Muscle layer of duodenum (tissue), 2 donors: ENCODE measurements at regions not wholly inside any gene's neighbourhood (a gene's known extent, or its start where the extent isn't known, plus 50 kb on each side); places are given as distances from the start of the nearest gene placed in this dataset.
"Not testable (repeated sequence)": the region's sequence is repeated elsewhere in the genome, so short reads cannot be mapped to it uniquely, and the experiment has no call there.

ENCODE experiments used
- H3K27ac ChIP-seq: one replicate; pipeline ENCODE4 v1.7.0; 2013; ENCODE audit warnings: mild to moderate bottlenecking, low read length
- H3K27me3 ChIP-seq: one replicate; pipeline ENCODE4 v1.7.0; 2013; ENCODE audit warnings: low read depth, mild to moderate bottlenecking, control low read depth, low read length
- H3K36me3 ChIP-seq, 2 donors: one replicate each; pipeline ENCODE4 v1.7.0; 2013; ENCODE audit warnings: low read length in 2 of 2, control low read depth in 1 of 2, mild to moderate bottlenecking in 1 of 2; ENCODE audit not compliant: insufficient read depth in 2 of 2, control insufficient read depth in 1 of 2
- H3K4me1 ChIP-seq, 2 donors: one replicate each; pipeline ENCODE4 v1.7.0; 2013; ENCODE audit warnings: low read length in 2 of 2, mild to moderate bottlenecking in 2 of 2, control low read depth in 1 of 2, moderate library complexity in 1 of 2; ENCODE audit not compliant: insufficient read depth in 2 of 2, control insufficient read depth in 1 of 2
- H3K4me3 ChIP-seq, 2 donors: one replicate each; pipeline ENCODE4 v1.7.0; 2013; ENCODE audit warnings: low read length in 2 of 2, low read depth in 1 of 2, mild to moderate bottlenecking in 1 of 2
- H3K9me3 ChIP-seq, 2 donors: one replicate each; pipeline ENCODE4 v1.7.0; 2013; ENCODE audit warnings: low read length in 2 of 2, control low read depth in 1 of 2, mild to moderate bottlenecking in 1 of 2; ENCODE audit not compliant: control insufficient read depth in 1 of 2
- donor health status: healthy.

DNA sequence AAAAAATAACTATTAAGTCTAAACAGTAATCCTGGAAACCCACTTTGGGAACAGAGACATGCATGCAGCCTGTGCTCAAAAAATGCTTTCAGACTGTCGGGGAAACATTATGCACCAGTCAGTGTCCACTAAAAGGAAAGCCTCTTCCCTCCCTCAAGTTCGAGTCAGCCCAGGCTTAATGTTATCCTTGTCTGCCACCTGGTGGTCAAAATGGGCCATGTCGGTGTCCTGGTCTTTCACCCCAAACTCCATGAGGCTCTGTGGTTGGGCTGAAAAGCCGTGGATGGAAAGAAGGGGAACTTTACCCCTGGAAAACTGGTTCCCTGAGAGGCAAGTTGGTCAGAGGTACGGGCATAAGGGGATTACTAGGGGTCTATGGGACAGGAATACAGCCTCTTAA lies 88.4 kb upstream of the ZNF492 start:
- Histone ChIP-seq H3K9me3 (peaks cover 4 to 19% of the 10 kb centered on the region in 2 donors), H3K27me3 (no peaks in the 10 kb centered on the region), H3K4me1 (no peaks in the 10 kb centered on the region), H3K27ac (no peak overlapping the region), H3K4me3 (no peak overlapping the region), H3K36me3 (no peaks in the 10 kb centered on the region)

DNA sequence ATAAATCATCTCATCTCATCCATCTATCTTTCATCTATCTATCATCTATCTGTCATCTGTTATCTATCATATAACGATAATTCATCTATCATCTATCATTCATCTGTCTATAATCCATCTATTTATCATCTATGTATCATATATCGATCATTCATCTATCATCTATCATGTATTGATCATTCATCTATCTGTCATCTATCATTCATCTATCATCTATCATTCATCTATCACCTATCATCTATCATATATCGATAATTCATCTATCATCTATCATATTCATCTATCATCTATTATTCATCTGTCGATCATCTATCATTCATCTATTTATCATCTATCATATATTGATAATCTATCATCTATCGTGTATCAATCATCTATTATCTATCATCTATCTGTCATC lies 100.4 kb upstream of the ZNF492 start:
- Histone ChIP-seq H3K27ac (no peak overlapping the region), H3K4me3 (no peak overlapping the region), H3K27me3 (no peaks in the 10 kb centered on the region), H3K9me3 (no peaks in the 10 kb centered on the region), H3K4me1 (peaks cover 0 to 3% of the 10 kb centered on the region in 2 donors), H3K36me3 (no peaks in the 10 kb centered on the region)

DNA sequence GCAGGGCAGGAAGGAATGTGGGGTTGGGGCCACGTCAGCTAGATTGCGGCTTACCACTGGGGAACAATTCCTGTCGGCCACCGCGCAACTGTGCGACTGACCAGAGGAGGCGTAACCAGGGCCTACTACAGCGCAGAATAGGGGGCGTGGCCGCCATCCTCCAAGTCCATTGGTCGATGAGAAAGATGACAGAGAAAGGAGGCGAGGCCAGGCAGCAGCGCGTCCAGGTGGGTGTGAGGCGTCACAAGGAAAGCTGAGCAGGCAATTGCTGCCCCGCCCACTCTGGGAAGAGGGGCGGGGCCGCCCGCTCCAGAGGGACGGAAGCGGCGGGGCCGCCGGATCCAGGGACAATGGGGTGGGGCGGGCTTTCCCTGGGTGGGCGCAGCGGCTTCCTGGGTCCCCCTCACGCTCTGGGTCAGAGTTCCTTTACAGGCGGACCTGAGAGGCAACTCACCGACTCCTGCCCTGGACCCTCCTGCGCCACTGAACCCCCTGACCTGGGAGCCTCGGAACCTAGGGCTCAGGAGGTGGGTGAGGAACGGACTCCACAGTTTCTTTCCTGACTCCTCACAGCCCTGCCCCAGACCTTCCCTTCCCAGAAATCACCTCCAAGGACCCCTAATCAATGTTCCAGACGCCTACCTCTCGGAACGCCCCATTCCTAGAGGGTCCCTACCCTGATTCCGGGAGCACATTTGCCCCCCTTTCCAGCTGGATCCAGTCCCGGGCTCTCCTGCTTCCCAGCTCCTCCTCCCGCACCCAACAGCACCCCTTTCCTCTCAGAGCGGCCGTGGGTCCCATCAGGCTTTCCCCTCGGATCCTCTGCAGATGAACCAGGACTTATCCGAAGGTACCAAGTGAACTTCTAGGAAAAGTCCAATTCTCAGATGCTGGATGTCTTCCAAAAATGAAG lies 101.5 kb upstream of the ZNF492 start:
- Histone ChIP-seq H3K4me3 (peak overlapping the region; percentile 30 to 62), H3K4me1 (peaks cover 0 to 5% of the 10 kb centered on the region in 2 donors), H3K27ac (no peak overlapping the region), H3K36me3 (no peaks in the 10 kb centered on the region), H3K27me3 (no peaks in the 10 kb centered on the region), H3K9me3 (no peaks in the 10 kb centered on the region)

DNA sequence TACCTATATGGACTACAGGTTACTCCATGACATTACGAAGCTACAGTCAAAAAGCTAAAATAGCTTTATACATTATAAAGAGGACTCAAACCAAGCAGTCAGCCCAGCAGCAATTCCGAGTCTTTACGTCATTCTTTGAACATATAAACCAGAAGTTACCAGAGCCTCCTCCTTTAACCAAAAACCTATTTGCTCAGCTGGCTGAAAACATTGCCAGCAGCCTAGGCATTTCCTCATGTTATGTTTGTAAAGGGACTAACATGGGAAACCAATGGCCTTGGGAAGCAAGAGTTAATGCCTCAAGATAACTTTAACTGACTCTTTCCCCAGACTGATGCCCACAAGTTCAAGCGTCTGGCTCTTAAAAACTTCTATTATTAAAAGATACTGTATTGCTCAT lies 104.1 kb upstream of the ZNF492 start:
- Histone ChIP-seq H3K27ac (no peak overlapping the region), H3K4me3 (no peak overlapping the region), H3K4me1 (peaks cover 0 to 6% of the 10 kb centered on the region in 2 donors), H3K27me3 (no peaks in the 10 kb centered on the region), H3K36me3 (no peaks in the 10 kb centered on the region), H3K9me3 (no peaks in the 10 kb centered on the region)

DNA sequence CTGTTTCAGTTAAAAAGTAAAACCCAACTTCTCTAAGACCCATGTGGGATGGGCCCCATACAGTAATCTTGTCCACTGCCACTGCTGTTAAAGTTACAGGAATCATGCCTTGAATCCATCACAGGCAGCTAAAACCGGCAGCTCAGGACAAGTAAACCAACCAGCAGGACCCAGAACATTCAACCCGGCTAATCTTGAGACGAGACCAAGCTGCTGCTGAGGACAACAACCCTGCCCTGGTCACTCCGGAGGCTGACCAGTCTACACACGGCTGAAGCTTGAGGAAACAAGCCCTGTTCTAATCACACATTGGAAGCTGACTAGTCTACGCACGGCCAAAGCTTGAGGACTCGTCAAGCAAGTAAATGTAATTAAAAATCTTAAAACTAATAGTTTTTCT lies 105.2 kb upstream of the ZNF492 start:
- Histone ChIP-seq H3K9me3 (no peaks in the 10 kb centered on the region), H3K27me3 (no peaks in the 10 kb centered on the region), H3K4me1 (peaks cover 0 to 6% of the 10 kb centered on the region in 2 donors), H3K27ac (no peak overlapping the region), H3K4me3 (no peak overlapping the region), H3K36me3 (no peaks in the 10 kb centered on the region)

DNA sequence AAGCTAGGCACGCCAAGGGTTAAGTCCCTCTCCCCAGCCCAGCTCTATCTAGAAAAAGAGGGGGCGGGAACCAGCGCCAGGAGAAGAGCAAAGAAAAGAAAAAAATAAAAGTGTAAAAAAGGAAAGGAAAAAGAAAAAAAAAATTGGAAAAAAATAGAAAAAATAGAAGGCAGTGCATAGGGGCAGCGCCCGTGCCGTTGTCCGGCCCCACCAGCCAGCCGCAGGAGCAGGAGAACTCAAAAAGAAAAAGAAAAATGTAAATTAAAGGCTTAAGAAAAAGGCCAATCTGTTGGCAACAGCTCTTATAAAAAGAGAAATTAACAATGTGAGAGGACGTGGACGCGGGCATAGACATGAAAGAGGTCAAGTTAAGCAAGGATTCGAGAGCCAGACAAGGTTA lies 105.4 kb upstream of the ZNF98 start:
- peak overlapping the region in 1 of 2 donors; percentile 19 for H3K4me3 ChIP-seq
- H3K27me3 ChIP-seq: no peaks in the 10 kb centered on the region
- H3K9me3 ChIP-seq: no peaks in the 10 kb centered on the region
- no peak overlapping the region for H3K27ac ChIP-seq
- H3K4me1 ChIP-seq: peaks cover 0 to 6% of the 10 kb centered on the region in 2 donors
- H3K36me3 ChIP-seq: no peaks in the 10 kb centered on the region

DNA sequence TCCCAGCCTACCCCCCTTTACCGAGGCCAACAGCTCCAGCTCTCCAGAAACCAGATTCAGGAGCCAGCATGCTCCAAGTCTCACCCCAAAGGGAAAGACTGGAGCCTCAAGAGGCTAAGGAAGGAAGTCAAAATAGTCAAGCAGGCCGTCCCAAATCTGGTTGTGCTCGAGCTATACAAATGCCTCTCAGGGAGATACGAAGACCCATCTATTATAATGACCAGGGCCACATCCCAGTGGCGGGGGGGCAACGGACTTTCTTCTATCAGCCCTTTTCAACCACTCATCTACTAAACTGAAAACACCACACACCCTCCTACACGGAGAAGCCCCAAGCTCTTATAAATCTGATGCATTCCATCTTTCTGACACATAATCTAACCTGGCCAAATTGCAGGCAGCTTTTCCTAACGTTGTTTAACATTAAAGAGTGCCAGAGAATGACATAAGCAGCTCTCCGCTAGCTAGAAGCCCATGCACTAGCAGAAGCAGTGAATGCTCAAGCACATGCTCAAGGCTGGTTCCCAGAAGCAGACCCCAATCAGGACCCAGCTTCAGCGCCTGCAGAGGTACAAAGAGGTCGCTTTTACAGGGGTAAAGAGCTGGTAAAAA lies 104.6 kb upstream of the ZNF98 start:
- Histone ChIP-seq H3K4me3 (peak overlapping the region in 1 of 2 donors; percentile 19), H3K36me3 (no peaks in the 10 kb centered on the region), H3K9me3 (no peaks in the 10 kb centered on the region), H3K27me3 (no peaks in the 10 kb centered on the region), H3K27ac (no peak overlapping the region), H3K4me1 (peaks cover 0 to 3% of the 10 kb centered on the region in 2 donors)

DNA sequence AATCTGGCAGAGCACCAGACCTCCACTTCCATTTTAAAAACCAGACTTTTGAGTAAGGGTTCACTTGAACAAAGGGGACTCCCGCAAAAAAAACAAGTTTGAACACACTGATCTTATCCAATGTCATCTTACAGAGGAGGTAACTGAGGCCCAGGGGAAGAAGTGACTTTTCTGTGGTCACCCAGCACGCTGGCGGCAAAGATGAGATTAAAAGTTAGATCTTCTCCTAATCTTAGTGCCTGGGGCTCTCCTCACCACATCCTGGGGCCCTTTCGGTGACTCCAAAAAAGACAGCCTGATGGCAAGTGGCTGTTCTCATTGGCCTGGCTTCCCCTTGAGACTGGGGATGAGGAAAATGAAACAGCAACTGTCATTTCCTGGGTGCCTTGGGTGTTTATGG lies 101.8 kb upstream of the ZNF98 start:
- H3K36me3 ChIP-seq: no peaks in the 10 kb centered on the region
- H3K27me3 ChIP-seq: no peaks in the 10 kb centered on the region
- no peak overlapping the region for H3K4me3 ChIP-seq
- peaks cover 0 to 2% of the 10 kb centered on the region in 2 donors for H3K9me3 ChIP-seq
- H3K4me1 ChIP-seq: peaks cover 0 to 3% of the 10 kb centered on the region in 2 donors
- H3K27ac ChIP-seq: no peak overlapping the region

DNA sequence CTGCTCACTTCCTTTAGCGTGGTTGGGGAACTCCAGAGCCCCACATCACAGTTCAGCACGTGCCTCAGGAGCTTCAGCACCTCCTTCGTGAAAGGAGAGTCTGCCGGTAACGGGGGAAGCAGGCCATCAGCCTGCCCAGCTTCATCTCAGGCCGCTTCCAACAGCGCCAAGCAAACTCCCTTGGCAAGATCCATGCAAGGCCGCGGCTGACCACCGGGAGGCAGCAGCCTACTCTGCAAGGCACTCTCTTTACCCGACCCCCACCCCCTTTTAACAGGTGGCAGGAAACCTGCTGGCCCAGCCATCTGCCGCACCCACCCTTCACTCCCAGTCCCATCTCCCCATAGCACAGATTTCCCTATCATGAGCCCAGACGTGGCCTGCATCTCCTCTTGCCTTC lies 97.4 kb upstream of the ZNF98 start:
- not testable (repeated sequence) for H3K27ac ChIP-seq, H3K4me1 ChIP-seq, H3K36me3 ChIP-seq, H3K27me3 ChIP-seq, H3K4me3 ChIP-seq
- H3K9me3 ChIP-seq: peaks cover 0 to 11% of the 10 kb centered on the region in 2 donors

DNA sequence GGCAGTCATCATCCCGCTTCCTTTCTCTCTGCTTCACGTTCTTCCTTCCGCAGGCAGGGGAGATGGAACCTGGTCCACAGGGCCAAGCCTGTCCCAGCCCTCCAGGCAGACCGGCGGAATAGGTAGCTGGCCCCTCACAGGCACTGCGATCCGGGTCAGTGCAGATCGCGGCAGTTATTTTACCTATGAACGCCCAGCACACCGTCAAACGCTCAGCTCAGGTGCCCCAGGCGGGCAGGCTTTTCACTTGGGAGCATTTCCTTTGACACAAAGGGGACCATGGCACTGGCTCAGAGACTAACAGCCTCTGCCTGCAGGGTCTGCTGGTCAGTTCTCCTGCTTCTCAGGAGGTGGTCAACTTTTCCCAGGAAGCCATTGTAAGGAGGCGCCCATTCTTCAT lies 97.0 kb upstream of the ZNF98 start:
- H3K4me1 ChIP-seq: no peaks in the 10 kb centered on the region
- H3K9me3 ChIP-seq: peaks cover 0 to 11% of the 10 kb centered on the region in 2 donors
- no peaks in the 10 kb centered on the region for H3K36me3 ChIP-seq
- no peak overlapping the region for H3K4me3 ChIP-seq
- no peak overlapping the region for H3K27ac ChIP-seq
- H3K27me3 ChIP-seq: no peaks in the 10 kb centered on the region

DNA sequence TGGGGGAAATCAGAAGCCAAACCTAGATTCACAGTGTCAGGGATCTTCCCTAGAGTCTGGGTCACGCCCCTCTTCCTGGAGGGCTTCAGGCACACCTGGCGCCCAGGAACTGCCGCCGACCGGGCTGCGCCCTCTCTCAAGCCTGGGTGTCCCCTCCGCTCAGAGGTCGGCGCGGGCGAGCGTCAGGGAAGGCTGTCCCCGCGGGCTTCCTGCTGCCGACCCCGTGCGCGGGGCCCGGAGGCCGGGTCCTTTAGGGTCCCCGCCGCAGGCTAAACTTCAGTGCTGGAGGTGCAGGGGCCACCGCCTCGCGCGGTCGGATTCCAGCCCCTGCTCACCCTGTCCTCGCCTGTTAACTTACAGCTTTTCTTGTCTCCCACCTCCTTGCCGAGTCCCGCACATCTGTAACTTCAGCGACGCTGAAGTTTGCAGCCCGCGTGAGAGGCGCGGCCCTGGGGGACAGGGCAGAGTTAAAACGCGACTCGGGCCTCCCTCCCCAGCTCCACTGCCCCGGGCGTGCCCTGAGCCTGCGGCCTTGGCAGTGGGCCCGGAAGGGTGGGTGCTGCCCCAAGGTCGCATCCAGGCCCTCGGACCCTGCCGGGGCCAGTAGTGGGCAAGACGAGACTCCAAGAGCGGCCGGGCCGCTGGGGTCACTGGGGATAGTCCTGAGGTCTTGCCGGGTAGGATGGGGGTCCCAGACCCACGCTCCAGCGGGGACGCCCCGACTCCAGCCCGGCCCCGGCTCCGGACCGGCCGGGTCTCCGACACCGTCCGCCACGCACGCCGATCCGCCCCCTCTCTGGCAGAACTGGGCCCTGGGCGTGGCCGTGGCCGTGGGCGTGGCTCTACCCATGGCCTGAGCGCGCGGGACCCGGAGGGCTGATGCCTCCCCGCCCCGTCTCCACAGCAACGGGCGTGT lies 95.6 kb upstream of the ZNF98 start:
- H3K4me1 ChIP-seq: no peaks in the 10 kb centered on the region
- H3K9me3 ChIP-seq: peaks cover 0 to 11% of the 10 kb centered on the region in 2 donors
- H3K36me3 ChIP-seq: no peaks in the 10 kb centered on the region
- no peaks in the 10 kb centered on the region for H3K27me3 ChIP-seq
- H3K27ac ChIP-seq: no peak overlapping the region
- H3K4me3 ChIP-seq: peak overlapping the region in 1 of 2 donors; percentile 42
